ENCODE measurements at regions not wholly inside any gene's neighbourhood (a gene's known extent, or its start where the extent isn't known, plus 50 kb on each side); places are given as distances from the start of the nearest gene placed in this dataset.

DNA sequence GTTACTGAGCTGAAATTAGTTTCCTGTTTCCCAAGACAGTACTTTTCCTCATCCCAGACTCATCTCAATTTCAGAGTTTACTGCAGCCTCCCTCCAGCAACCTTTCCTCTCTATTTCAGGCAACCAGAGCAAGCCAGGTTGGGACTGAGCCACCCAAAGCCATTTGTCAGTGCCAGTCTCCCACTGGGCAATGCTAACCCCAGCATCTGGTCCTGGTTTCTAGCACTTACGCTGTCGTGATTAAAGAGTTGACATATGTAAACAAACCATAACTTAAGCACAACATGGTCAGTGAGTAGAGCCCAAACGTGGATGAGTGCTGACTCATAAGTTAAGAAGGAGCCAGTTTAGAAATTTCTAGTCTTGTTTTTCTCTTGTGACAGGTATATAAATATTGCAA, 119.6 kb upstream of the BLID start:
- TF ChIP-seq, protein P1, sequence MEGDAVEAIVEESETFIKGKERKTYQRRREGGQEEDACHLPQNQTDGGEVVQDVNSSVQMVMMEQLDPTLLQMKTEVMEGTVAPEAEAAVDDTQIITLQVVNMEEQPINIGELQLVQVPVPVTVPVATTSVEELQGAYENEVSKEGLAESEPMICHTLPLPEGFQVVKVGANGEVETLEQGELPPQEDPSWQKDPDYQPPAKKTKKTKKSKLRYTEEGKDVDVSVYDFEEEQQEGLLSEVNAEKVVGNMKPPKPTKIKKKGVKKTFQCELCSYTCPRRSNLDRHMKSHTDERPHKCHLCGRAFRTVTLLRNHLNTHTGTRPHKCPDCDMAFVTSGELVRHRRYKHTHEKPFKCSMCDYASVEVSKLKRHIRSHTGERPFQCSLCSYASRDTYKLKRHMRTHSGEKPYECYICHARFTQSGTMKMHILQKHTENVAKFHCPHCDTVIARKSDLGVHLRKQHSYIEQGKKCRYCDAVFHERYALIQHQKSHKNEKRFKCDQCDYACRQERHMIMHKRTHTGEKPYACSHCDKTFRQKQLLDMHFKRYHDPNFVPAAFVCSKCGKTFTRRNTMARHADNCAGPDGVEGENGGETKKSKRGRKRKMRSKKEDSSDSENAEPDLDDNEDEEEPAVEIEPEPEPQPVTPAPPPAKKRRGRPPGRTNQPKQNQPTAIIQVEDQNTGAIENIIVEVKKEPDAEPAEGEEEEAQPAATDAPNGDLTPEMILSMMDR (IDR thresholded peaks at IDR 0.05), result no peak
- TF ChIP-seq POLR2A (IDR thresholded peaks at IDR 0.05) (no peak), POLR2AphosphoS5 (IDR thresholded peaks at IDR 0.05) (peak; percentile 82 to 94 (median 88)), EP300 (IDR thresholded peaks at IDR 0.05) (peak in 2 of 4 donors; percentile 65 to 74)
